Heart left ventricle (tissue), 16 donors: ENCODE measurements at regions not wholly inside any gene's neighbourhood (a gene's known extent, or its start where the extent isn't known, plus 50 kb on each side); places are given as distances from the start of the nearest gene placed in this dataset.

Experiments used
- ATAC-seq, 4 donors: fragments of 200-7000 bp; cut with Tn5 transposase; one replicate each; pipeline ENCODE4 v1.9.1; 2020 to 2022; ENCODE audit warnings: moderate library complexity in 4 of 4, mild to moderate bottlenecking in 3 of 4, moderate number of reproducible peaks in 1 of 4
- DNase-seq, 5 donors: peaks; one replicate each; pipeline ENCODE4 v3.0.0-alpha.2; 2020
- H3K27ac ChIP-seq, 12 donors: fragments of 200-600 bp; sonication (generic) in 4 of 12; one replicate each; pipeline versions ENCODE4 v1.5.0 to v1.8.0; 2016 to 2022; ENCODE audit warnings: mild to moderate bottlenecking in 2 of 12
- H3K27me3 ChIP-seq, 9 donors: fragments of 200-600 bp; sonication (generic) in 2 of 9; one replicate each; pipeline versions ENCODE4 v1.5.1 to v1.8.0; 2016 to 2022; ENCODE audit warnings: mild to moderate bottlenecking in 3 of 9
- H3K36me3 ChIP-seq, 9 donors: fragments of 200-600 bp; sonication (generic) in 2 of 9; one replicate each; pipeline versions ENCODE4 v1.5.0 to v1.8.0; 2018 to 2022; ENCODE audit warnings: mild to moderate bottlenecking in 2 of 9
- H3K4me1 ChIP-seq, 12 donors: fragments of 200-600 bp; sonication (generic) in 4 of 12; one replicate each; pipeline versions ENCODE4 v1.5.0 to v1.8.0; 2016 to 2022; ENCODE audit warnings: mild to moderate bottlenecking in 3 of 12
- H3K4me3 ChIP-seq, 12 donors: fragments of 200-600 bp; sonication (generic) in 4 of 12; one replicate each; pipeline versions ENCODE4 v1.5.0 to v1.8.0; 2017 to 2022; ENCODE audit warnings: mild to moderate bottlenecking in 9 of 12, moderate library complexity in 4 of 12
- H3K9me3 ChIP-seq, 12 donors: fragments of 200-600 bp; sonication (generic) in 4 of 12; one replicate each; pipeline versions ENCODE4 v1.5.0 to v1.8.0; 2016 to 2022; ENCODE audit warnings: mild to moderate bottlenecking in 1 of 12
- POLR2A ChIP-seq, 2 donors: fragments of 450-650 bp; IDR thresholded peaks; one replicate each; pipeline ENCODE4 v1.6.1; 2017; ENCODE audit warnings: antibody characterized with exemption in 2 of 2, mild to moderate bottlenecking in 2 of 2, moderate library complexity in 2 of 2
- WGBS, 4 donors: extraction: QIAGEN DNeasy Blood & Tissue Kit in 2 of 4; methylation state at CpG; one replicate each; pipeline versions ENCODE4 v1.1.5 to v1.1.7; 2013 to 2018; 5-methylcytosine and 5-hydroxymethylcytosine counted together
- intact Hi-C, 10 donors: fragments of 100-400 bp; cut with DNase I; formaldehyde crosslinking; loops; one replicate each; pipeline versions ENCODE4 v1.11.1 to v1.14.2; 2022
- TF ChIP-seq, protein P1 (sequence below), 12 donors: fragments of 200-600 bp; sonication (generic) in 4 of 12; IDR thresholded peaks; one replicate each; pipeline versions ENCODE4 v1.5.0 to v1.8.0; 2018 to 2022; ENCODE audit warnings: antibody characterized with exemption in 12 of 12, mild to moderate bottlenecking in 5 of 12
- donor health status: ischemic (EF 13 %, LVEDD 7.1; RV severe dilation, severe dysfunction).
- donor health status: healthy with polysubstance abuse.
- donor health status: DM: no; HTN: yes; CAD: no.
- donor health status: DM: no; HTN: no; CAD: no.
- donor health status: ischemic (EF 25% LVEDD 6.9; RV normal size, moderate dysfunction).
- donor health status: ischemic (EF 25% LVEDD 5.7; RV mildly dilated, moderate dysfunction).
- donor health status: healthy.
- donor health status: DM: yes; HTN: yes; CAD: no.
- donor health status: ischemic (EF 35%, LVEDD 5.7; RV mildly dilated, moderate dysfunction).
- donor health status: nonischemic (EF 11% LVEDD 7.7; RV severe dilation, severe dysfunction).
- donor health status: DM: yes; HTN: yes; CAD: no.
- donor health status: PGD.
- donor health status: ischemic (EF 29% LVEDD 5.4; RV normal size, mild dysfunction).
- donor health status: nonischemic (EF 23%, LVEDD 6.1; RV moderate dilation, normal function).

DNA sequence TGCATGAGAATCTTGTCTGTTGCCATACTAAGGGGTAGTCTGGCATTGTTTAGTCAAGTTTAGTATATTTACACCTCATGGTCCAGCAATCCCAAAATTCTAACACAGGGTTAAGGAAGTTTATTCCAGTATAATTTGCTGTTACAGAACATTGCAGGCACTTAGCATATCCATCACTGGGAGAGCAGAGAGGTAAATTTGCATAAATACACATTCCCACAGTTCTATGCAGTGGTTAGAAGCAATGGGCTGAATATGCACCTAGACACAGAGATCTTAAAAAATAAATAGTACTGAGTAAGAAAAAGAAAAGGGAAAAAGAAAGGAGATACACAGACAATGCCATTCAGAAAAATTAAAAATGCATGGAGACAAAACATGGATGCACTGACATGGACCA lies 692.3 kb upstream of the MEF2C start:
- H3K4me3 ChIP-seq = no peak overlapping the region
- no peaks in the 10 kb centered on the region for H3K36me3 ChIP-seq
- no peaks in the 10 kb centered on the region for H3K9me3 ChIP-seq
- no peaks in the 10 kb centered on the region for H3K27me3 ChIP-seq
- intact Hi-C loops = no loop called here
- TF ChIP-seq, protein P1, sequence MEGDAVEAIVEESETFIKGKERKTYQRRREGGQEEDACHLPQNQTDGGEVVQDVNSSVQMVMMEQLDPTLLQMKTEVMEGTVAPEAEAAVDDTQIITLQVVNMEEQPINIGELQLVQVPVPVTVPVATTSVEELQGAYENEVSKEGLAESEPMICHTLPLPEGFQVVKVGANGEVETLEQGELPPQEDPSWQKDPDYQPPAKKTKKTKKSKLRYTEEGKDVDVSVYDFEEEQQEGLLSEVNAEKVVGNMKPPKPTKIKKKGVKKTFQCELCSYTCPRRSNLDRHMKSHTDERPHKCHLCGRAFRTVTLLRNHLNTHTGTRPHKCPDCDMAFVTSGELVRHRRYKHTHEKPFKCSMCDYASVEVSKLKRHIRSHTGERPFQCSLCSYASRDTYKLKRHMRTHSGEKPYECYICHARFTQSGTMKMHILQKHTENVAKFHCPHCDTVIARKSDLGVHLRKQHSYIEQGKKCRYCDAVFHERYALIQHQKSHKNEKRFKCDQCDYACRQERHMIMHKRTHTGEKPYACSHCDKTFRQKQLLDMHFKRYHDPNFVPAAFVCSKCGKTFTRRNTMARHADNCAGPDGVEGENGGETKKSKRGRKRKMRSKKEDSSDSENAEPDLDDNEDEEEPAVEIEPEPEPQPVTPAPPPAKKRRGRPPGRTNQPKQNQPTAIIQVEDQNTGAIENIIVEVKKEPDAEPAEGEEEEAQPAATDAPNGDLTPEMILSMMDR (IDR thresholded peaks at IDR 0.05) = no peak
- TF ChIP-seq POLR2A (IDR thresholded peaks at IDR 0.05) = no peak
- DNase-seq (no peak), ATAC-seq (no peak)
- no peak overlapping the region for H3K27ac ChIP-seq
- H3K4me1 ChIP-seq = no peaks in the 10 kb centered on the region

- Histone ChIP-seq H3K27ac (no peak overlapping the region), H3K4me3 (no peak overlapping the region), H3K9me3 (no peaks in the 10 kb centered on the region), H3K4me1 (no peaks in the 10 kb centered on the region), H3K36me3 (no peaks in the 10 kb centered on the region), H3K27me3 (no peaks in the 10 kb centered on the region)
- no peak for TF ChIP-seq POLR2A (IDR thresholded peaks at IDR 0.05)
- TF ChIP-seq, protein P1 (IDR thresholded peaks at IDR 0.05) = no peak
- ATAC-seq (no peak), DNase-seq (no peak)
- intact Hi-C loops = no loop called here
- 82 to 93% (median 84%) methylated on average over 4 of the region's 4 CpGs for WGBS, 4 donors
Observed at GRCh38 chr5:89573345-89573744, 690.4 kb upstream of the MEF2C start.

- ATAC-seq = no peak
- WGBS, 4 donors = 20 to 43% (median 32%) methylated on average over 2 of the region's 2 CpGs
Observed at GRCh38 chr5:89572696-89573095, 689.7 kb upstream of the MEF2C start.

GRCh38 chr5:89570557-89570956 lies 687.6 kb upstream of the MEF2C start:
- no peak for TF ChIP-seq POLR2A (IDR thresholded peaks at IDR 0.05)
- TF ChIP-seq, protein P1 (IDR thresholded peaks at IDR 0.05) = no peak
- DNase-seq (no peak), ATAC-seq (no peak)
- Histone ChIP-seq H3K4me1 (no peaks in the 10 kb centered on the region), H3K4me3 (no peak overlapping the region), H3K27me3 (no peaks in the 10 kb centered on the region), H3K27ac (no peak overlapping the region), H3K36me3 (no peaks in the 10 kb centered on the region), H3K9me3 (no peaks in the 10 kb centered on the region)
- intact Hi-C loops = no loop called here
- 86 to 91% (median 91%) methylated on average over 2 of the region's 2 CpGs for WGBS, 4 donors

More at GRCh38 chr5:89572696-89573095, 689.7 kb upstream of the MEF2C start:
- H3K36me3 ChIP-seq = no peaks in the 10 kb centered on the region
- H3K27me3 ChIP-seq = no peaks in the 10 kb centered on the region
- TF ChIP-seq POLR2A (IDR thresholded peaks at IDR 0.05) = no peak
- no peak overlapping the region for H3K4me3 ChIP-seq
- H3K4me1 ChIP-seq = no peaks in the 10 kb centered on the region
- no peak for DNase-seq
- intact Hi-C loops = no loop called here
- H3K9me3 ChIP-seq = no peaks in the 10 kb centered on the region
- no peak overlapping the region for H3K27ac ChIP-seq

- TF ChIP-seq, protein P1 (IDR thresholded peaks at IDR 0.05) = no peak
- no peak for TF ChIP-seq POLR2A (IDR thresholded peaks at IDR 0.05)
- Histone ChIP-seq H3K27ac (no peak overlapping the region), H3K36me3 (no peaks in the 10 kb centered on the region), H3K4me1 (no peaks in the 10 kb centered on the region), H3K9me3 (no peaks in the 10 kb centered on the region), H3K27me3 (no peaks in the 10 kb centered on the region), H3K4me3 (no peak overlapping the region)
- 100% methylated on average over 1 of the region's 1 CpG for WGBS, 4 donors
- intact Hi-C loops = no loop called here
- no peak for DNase-seq
- no peak for ATAC-seq
Observed at GRCh38 chr5:89566340-89566739, 683.4 kb upstream of the MEF2C start.
